HUES48 (cell line): ENCODE measurements at regions not wholly inside any gene's neighbourhood (a gene's known extent, or its start where the extent isn't known, plus 50 kb on each side); places are given as distances from the start of the nearest gene placed in this dataset.
"Not testable (repeated sequence)": the region's sequence is repeated elsewhere in the genome, so short reads cannot be mapped to it uniquely, and the experiment has no call there.

ENCODE experiments used
- H3K27ac ChIP-seq: one replicate; pipeline ENCODE4 v1.7.0; 2013; ENCODE audit warnings: low read depth, low read length, inconsistent platforms
- H3K27me3 ChIP-seq: 2 replicates; pipeline ENCODE4 v1.6.1; 2013; ENCODE audit warnings: mild to moderate bottlenecking, low read length; ENCODE audit not compliant: control insufficient read depth, insufficient read depth
- H3K36me3 ChIP-seq: 2 replicates; pipeline ENCODE4 v1.6.1; 2013; ENCODE audit warnings: low read length; ENCODE audit not compliant: control insufficient read depth, insufficient read depth
- H3K4me1 ChIP-seq: 2 replicates; pipeline ENCODE4 v1.6.1; 2013; ENCODE audit warnings: mild to moderate bottlenecking, low read length; ENCODE audit not compliant: control insufficient read depth, insufficient read depth
- H3K4me3 ChIP-seq: 2 replicates; pipeline ENCODE4 v1.5.1; 2013; ENCODE audit warnings: mild to moderate bottlenecking, low read depth, low read length
- H3K9ac ChIP-seq: 2 replicates; pipeline ENCODE4 v1.6.1; 2013; ENCODE audit warnings: mild to moderate bottlenecking, low read depth, low read length, moderate library complexity
- H3K9me3 ChIP-seq: 2 replicates; pipeline ENCODE4 v1.6.1; 2013; ENCODE audit warnings: low read length; ENCODE audit not compliant: control insufficient read depth, insufficient read depth

DNA sequence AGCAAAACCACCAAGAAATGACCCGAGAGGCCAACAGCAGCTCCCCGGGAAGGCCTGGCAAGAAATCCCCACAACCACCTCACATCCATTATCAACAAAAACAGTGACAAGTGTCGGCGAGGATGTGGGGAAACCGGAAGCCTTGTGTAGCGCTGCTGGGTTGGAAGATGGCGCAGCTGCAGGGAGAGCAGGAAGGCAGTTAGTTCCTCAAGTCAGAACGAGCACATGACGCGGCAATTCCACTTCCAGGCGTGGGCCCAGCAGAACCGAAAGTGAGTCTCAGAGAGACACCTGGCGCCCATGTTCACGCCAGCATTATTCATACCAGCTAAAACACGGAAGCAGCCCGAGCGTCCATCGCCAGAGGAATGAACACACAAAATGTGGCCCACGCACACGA, 5413.7 kb upstream of the TPTE start:
- not testable (repeated sequence) for H3K27ac ChIP-seq, H3K36me3 ChIP-seq, H3K9ac ChIP-seq, H3K27me3 ChIP-seq, H3K4me1 ChIP-seq, H3K4me3 ChIP-seq, H3K9me3 ChIP-seq

DNA sequence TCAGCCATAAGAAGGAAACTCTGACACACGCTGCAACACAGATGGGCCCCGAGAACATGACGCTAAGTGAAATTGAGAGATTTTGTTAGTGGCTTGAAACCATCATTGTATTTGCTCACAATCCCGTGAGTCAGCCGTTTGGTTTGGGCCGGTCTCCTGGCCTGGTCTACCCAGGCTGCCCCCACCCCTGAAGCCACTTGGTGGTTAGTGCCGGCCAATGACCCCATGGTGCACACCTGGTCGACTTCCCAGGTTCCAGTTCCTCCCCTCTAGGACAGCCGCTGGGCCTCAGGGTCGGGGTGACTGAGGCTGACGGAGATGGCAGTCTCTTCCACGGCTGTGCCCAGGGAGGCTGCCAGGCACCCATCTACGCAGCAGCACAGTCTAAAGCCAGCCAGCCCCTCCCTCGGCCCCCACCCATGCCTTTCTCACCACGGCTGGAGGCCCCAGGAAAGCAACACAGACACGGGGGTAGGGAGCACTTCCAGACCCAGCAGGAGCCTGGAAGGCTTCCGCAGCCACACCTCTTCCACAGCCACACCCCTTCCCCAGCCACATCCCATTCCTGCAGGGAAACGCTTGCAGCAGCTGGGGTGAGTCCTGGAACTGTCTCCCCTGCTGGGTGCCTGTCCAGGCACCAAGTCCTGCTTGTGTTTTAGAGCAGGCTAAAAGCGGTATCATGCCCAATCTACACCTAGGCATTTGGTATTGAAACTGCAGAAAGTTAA, 5413.2 kb upstream of the TPTE start:
- H3K27me3 ChIP-seq, H3K36me3 ChIP-seq, H3K9ac ChIP-seq, H3K9me3 ChIP-seq, H3K4me1 ChIP-seq, H3K4me3 ChIP-seq, H3K27ac ChIP-seq: not testable (repeated sequence)

DNA sequence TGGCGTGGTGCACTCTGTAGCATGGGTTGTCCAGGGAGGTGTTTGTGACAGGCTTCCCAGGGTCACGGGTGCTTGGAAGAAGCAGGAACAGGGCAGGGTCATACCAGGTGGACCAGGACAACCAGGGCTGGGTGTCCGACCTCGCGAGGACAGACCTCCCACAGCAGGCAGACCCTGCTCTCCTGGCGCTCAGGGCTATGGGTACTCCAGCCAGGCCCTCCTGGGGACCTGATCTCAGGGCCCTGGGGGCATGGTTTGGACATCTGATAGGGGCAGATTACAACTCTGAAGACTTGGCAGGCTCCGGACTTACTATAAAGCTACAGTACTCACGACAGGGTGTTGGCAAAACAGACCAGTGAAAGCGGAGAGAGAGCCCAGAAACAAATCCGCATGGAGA, 5410.2 kb upstream of the TPTE start:
- not testable (repeated sequence) for H3K9me3 ChIP-seq, H3K4me3 ChIP-seq, H3K27ac ChIP-seq, H3K4me1 ChIP-seq, H3K36me3 ChIP-seq, H3K27me3 ChIP-seq, H3K9ac ChIP-seq

DNA sequence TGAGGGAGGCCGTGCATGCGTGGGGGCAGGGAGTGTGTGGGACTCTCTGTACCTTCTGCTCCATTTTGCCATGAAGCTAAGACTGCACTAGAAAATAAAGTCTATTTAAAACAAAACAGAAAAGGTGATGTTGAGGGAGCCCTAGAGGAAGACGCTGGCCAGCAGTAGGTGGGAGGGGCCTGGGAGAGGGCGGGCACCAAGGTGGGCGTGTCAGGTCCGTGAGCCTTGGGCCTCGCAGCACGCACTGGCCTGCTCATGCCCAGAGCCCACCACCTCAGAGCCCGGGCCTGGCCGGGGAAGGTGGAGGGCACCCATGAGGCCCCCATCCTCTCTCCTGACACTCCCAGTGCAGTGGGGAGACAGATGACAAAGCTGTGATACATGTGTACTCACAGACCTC, 5408.3 kb upstream of the TPTE start:
- H3K9me3 ChIP-seq, H3K36me3 ChIP-seq, H3K9ac ChIP-seq, H3K27me3 ChIP-seq, H3K27ac ChIP-seq, H3K4me1 ChIP-seq, H3K4me3 ChIP-seq: not testable (repeated sequence)

DNA sequence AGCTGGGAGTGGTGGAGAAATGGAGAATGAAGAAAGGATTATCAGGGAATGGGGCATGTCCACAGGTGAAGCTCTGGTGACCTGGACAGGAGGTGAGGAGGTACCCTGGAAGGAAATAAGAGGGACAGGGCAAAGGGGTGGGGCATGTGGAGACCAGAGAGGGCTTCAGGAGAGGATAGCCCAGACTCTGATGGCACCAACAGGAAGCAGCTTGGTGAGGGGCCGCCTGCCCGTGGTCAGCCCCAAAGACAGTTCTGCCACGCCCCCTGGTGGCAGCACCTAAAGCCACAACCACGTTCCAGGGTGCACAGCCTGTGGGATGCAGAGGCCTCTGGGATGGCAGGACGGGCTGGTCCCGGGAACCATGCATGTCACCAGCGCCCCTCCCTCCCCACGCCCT, 5406.9 kb upstream of the TPTE start:
- H3K4me1 ChIP-seq, H3K9me3 ChIP-seq, H3K27me3 ChIP-seq, H3K4me3 ChIP-seq, H3K36me3 ChIP-seq, H3K27ac ChIP-seq, H3K9ac ChIP-seq: not testable (repeated sequence)

DNA sequence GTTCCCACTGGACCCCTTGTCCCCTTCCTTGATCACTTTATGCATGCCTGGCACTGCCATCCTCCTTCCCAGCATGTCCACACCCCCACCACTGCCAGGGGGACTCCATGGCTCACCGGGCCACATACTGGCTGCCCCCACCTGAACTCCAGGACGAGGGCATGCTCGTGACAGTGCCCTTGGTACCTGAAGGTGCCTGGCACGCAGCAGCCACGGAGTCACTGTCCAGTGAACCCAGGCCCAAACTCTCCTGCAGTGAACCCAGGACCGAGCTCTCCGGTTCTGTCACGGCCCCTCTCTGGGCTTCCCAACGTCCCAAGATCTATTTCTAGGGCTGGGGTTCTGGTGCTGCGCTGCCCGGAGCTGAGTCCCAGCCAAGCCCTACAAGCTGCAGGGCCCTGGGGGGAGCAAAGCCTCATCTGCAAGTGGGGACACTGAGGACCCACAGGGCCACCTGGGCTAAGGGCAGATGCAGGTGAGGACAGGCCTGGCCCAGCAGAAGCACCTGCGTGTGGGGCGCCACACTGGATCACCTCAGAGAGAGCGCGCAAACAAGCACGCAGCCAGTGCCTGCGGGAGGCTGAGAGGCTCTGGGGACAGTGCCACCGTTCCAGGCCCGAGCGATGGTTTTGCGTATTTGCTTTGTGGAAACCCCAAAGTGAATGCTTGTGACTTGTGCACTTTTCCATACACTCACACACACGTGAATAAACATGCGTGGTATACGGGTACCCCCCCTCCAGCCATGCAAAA, 5406.3 kb upstream of the TPTE start:
- not testable (repeated sequence) for H3K36me3 ChIP-seq, H3K9ac ChIP-seq

DNA sequence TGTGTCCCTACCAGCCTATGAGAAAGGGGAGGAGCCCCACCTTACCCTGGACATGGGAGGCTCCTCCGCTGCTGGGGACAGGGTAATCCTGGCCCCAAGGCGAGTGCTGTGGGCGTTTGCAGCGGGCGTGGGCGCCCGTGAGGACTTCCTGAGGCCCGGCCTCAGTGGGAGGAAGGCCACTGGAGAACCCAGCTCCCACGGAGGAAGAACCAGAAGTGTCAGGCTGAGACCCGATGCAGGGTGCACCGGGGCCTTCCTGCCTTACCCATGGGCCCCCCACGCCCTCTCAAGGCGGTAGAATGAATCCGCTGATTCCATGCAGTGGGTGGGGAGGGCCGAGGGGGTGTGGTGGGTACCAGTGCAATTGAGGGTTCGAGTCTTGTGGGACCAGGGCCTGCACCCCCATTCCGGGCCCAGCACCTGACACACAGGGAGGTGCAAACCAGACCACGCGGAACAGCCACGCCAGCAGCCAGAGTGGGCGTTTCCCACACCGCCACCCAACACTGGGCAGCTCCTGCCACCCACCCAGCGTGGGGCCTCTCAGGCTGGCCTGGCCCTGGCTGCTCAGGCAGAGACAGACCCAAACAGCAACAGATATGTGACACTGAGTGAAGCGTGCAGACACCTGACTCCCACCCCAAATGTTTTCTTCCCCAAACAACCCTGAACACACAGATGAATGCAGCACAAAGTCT, 5405.6 kb upstream of the TPTE start:
- H3K9ac ChIP-seq, H3K36me3 ChIP-seq, H3K27me3 ChIP-seq, H3K27ac ChIP-seq, H3K9me3 ChIP-seq, H3K4me3 ChIP-seq, H3K4me1 ChIP-seq: not testable (repeated sequence)

More for the DNA sequence above, 5406.3 kb upstream of the TPTE start:
- not testable (repeated sequence) for H3K27me3 ChIP-seq, H3K4me3 ChIP-seq, H3K4me1 ChIP-seq, H3K27ac ChIP-seq, H3K9me3 ChIP-seq

DNA sequence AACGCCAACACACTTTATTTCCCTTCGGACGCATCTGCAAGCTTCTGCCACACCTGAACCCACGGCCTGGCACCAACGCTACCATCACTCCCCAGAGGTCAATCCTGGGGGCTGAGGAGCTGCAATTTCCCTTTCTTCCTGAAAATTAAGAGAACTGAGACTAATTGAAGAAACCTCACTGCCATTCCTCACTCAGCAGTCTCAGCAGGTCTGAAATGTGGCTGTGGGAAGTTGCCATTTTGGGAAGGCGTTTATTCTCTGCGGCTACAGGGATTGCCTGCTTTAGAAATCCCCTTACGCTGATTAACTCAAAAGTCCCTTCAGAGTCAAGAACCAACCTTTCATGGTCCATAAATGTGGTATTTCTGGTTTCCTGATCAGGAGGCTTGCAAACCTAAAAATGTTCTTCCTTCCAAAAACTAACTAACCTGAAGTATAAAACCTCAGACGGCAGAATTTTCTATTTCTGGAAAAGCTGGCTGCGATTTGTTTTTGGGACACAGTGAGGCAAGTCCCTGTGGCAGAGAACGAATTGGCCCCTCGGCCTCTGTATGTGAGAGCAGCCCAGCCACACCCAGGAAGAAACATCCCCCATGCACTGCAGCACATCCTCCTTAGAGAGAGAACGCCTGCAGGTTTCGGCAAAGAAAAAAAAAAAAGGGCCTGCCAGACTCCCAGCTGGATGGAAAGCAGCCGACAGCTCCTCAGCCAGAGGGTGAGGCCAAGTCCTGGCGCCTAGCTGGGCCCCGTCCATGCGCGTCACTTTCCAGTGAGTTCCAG, 5404.8 kb upstream of the TPTE start:
- not testable (repeated sequence) for H3K9me3 ChIP-seq, H3K4me1 ChIP-seq, H3K4me3 ChIP-seq, H3K27ac ChIP-seq, H3K36me3 ChIP-seq, H3K9ac ChIP-seq, H3K27me3 ChIP-seq

DNA sequence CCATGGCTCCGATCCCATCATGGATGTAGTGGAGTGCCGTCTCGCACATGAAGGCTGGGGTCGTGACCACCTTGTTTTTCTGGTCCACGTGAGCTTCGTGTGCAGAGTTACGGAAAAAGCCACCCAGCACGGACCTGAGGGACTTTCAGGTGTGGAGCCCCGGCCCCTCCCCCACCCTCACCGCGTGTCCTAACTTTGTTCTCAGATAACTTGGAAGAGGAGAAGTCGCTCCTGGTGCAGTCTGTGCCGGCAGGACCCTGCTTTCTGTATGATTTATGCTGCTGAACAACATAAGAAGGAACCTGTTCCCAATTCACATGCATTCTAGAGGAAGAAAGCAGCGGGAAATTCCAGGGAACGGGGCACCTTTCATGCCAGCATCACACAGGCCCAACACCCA, 5404.2 kb upstream of the TPTE start:
- not testable (repeated sequence) for H3K36me3 ChIP-seq, H3K27ac ChIP-seq, H3K9me3 ChIP-seq, H3K27me3 ChIP-seq, H3K4me1 ChIP-seq, H3K9ac ChIP-seq, H3K4me3 ChIP-seq

DNA sequence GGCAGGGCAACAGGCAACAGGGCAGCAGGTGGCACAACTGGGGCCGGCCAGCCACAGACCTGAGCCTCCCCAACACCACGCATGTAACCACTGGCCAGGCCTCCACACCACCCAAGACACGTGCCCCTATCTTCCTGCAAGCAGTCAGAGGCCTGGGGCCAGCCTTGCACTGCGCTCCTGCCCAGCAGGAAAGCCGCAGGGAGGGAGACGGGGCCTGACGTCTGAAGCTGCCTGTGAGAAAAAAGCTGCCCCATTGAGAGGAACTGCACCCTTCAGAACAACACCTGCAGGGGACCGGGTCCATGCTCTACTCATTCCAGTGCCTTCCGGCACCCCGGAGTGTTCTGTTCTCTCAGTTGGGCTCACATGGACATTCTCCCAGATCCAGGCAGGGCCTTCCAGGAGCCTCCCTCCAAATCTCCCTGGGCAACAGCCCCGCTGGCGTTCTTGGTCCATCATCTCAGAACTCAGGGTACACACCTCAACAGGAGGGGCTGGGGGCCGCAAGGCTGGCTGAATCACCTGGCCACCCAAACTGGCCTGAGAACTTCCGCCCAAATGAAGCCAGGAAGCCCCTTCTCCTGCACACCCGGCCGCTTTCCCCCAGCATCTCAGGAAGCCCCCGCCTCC, 5403.6 kb upstream of the TPTE start:
- H3K4me1 ChIP-seq, H3K36me3 ChIP-seq, H3K9ac ChIP-seq, H3K27ac ChIP-seq, H3K27me3 ChIP-seq, H3K4me3 ChIP-seq, H3K9me3 ChIP-seq: not testable (repeated sequence)
